Body of pancreas (tissue), 4 donors: ENCODE measurements at regions not wholly inside any gene's neighbourhood (a gene's known extent, or its start where the extent isn't known, plus 50 kb on each side); places are given as distances from the start of the nearest gene placed in this dataset.

Experiments
- CTCF ChIP-seq, 7 experiments: fragments of 450-650 bp in 4 of 7; fragments of 200-600 bp in 3 of 7; sonication (generic) in 3 of 7; IDR thresholded peaks; one replicate each; pipeline ENCODE4 v1.5.1; 2016 to 2019; ENCODE audit warnings: antibody characterized with exemption in 7 of 7
- POLR2A ChIP-seq, 3 donors: fragments of 450-650 bp; IDR thresholded peaks; one replicate each; pipeline ENCODE4 v1.6.1; 2016; ENCODE audit warnings: antibody characterized with exemption in 3 of 3, mild to moderate bottlenecking in 2 of 3

- TF ChIP-seq POLR2A (IDR thresholded peaks at IDR 0.05) (no peak), CTCF (IDR thresholded peaks at IDR 0.05) (no peak)
These were observed 101.0 kb upstream of the PRMT8 start for GRCh38 chr12:3389986-3390385.
